SU-DHL-6 (cell line): ENCODE measurements at regions not wholly inside any gene's neighbourhood (a gene's known extent, or its start where the extent isn't known, plus 50 kb on each side); places are given as distances from the start of the nearest gene placed in this dataset.

Experiments
- CTCF ChIP-seq: fragments of 200-600 bp; sonication (generic); IDR thresholded peaks from one replicate; pipeline ENCODE4 v1.5.1; 2017; ENCODE audit warnings: antibody characterized with exemption, mild to moderate bottlenecking, low read length, moderate library complexity; ENCODE audit not compliant: insufficient read depth, poor library complexity, severe bottlenecking
- EZH2phosphoT487 ChIP-seq: fragments of 200-600 bp; sonication (generic), shearing (Covaris generic); conservative IDR thresholded peaks from 2 replicates; pipeline ENCODE4 v1.6.1; 2018; ENCODE audit warnings: mild to moderate bottlenecking, antibody characterized with exemption, low read length, moderate library complexity, mixed read lengths

- TF ChIP-seq CTCF (no peak), EZH2phosphoT487 (no peak)
Measured at GRCh38 chr12:56867216-56867615, 67.0 kb downstream of the SDR9C7 start.
